Thoracic aorta (tissue), 2 donors: ENCODE measurements at regions not wholly inside any gene's neighbourhood (a gene's known extent, or its start where the extent isn't known, plus 50 kb on each side); places are given as distances from the start of the nearest gene placed in this dataset.
A peak's percentile ranks its signal among the peaks of the same experiment; 100 is the strongest.

Source experiments
- ATAC-seq: fragments of 150-250 bp; one replicate; pipeline ENCODE4 v1.8.0; 2017; ENCODE audit warnings: low read depth; ENCODE audit not compliant: insufficient number of reproducible peaks, low FRiP score
- DNase-seq: peaks from one replicate; pipeline ENCODE4 v3.0.0-alpha.2; 2020; ENCODE audit warnings: low spot score
- H3K27ac ChIP-seq, 2 donors: fragments of 200-600 bp; sonication (generic); 1 replicate in 1 of 2; 2 replicates in 1 of 2; pipeline ENCODE4 v1.5.1; 2016; ENCODE audit warnings: mild to moderate bottlenecking in 2 of 2, moderate library complexity in 2 of 2
- H3K27me3 ChIP-seq: fragments of 200-600 bp; sonication (generic); replicated peaks from 2 replicates; pipeline ENCODE4 v1.6.0; 2016; ENCODE audit warnings: mild to moderate bottlenecking; ENCODE audit not compliant: insufficient read depth
- H3K36me3 ChIP-seq: fragments of 200-600 bp; sonication (generic); one replicate; pipeline ENCODE4 v1.5.1; 2016
- H3K4me1 ChIP-seq, 2 donors: fragments of 200-600 bp; sonication (generic); 1 replicate in 1 of 2; 2 replicates in 1 of 2; pipeline versions ENCODE4 v1.5.1 to v1.6.0; 2016; ENCODE audit warnings: low read depth in 2 of 2, mild to moderate bottlenecking in 1 of 2; ENCODE audit not compliant: control insufficient read depth in 1 of 2
- H3K4me3 ChIP-seq: fragments of 200-600 bp; sonication (generic); 2 replicates; pipeline ENCODE4 v1.5.1; 2016; ENCODE audit warnings: mild to moderate bottlenecking
- H3K9me3 ChIP-seq: fragments of 200-600 bp; sonication (generic); 2 replicates; pipeline ENCODE4 v1.5.1; 2016
- TF ChIP-seq, protein P1 (sequence below): fragments of 200-600 bp; sonication (generic); IDR thresholded peaks from one replicate; pipeline ENCODE4 v1.5.1; 2019; ENCODE audit warnings: antibody characterized with exemption

DNA sequence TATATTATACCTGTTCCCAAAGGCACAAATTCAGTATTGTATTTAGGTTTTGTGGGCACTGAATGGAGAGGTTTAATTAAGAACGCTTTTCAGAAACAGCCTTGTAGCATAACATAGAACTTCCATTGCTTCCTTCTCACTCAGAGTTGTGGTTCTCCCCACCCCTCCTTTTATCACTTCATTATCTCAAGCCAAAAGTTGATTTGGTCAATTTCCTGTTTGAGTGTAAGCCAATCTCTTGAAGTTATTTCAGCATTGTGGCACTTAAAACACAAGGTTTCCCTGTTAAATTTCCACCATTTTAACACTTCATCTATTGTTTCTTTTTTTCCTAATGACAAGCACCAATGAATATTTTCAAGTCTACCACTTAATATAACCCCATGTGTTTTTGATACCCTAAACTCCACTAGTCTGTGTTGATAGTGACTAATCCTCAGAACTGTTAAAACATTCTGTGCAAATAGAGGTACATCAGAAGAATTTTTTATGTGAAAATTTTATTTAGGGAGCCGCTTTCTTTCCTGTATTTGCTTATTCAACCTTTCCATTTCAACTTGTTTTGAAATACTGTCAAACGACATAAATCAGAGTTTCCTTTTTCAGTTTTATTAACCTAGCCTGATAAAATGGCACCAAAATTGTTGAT is 340.1 kb downstream of the BCAT1 start:
- peak overlapping the region in 1 of 2 donors; percentile 56 for H3K27ac ChIP-seq
- H3K27me3 ChIP-seq = no peaks in the 10 kb centered on the region
- peaks cover 13 to 19% of the 10 kb centered on the region in 2 donors for H3K4me1 ChIP-seq
- TF ChIP-seq, protein P1, sequence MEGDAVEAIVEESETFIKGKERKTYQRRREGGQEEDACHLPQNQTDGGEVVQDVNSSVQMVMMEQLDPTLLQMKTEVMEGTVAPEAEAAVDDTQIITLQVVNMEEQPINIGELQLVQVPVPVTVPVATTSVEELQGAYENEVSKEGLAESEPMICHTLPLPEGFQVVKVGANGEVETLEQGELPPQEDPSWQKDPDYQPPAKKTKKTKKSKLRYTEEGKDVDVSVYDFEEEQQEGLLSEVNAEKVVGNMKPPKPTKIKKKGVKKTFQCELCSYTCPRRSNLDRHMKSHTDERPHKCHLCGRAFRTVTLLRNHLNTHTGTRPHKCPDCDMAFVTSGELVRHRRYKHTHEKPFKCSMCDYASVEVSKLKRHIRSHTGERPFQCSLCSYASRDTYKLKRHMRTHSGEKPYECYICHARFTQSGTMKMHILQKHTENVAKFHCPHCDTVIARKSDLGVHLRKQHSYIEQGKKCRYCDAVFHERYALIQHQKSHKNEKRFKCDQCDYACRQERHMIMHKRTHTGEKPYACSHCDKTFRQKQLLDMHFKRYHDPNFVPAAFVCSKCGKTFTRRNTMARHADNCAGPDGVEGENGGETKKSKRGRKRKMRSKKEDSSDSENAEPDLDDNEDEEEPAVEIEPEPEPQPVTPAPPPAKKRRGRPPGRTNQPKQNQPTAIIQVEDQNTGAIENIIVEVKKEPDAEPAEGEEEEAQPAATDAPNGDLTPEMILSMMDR = no peak
- ATAC-seq = no peak
- no peak for DNase-seq
- H3K36me3 ChIP-seq = no peaks in the 10 kb centered on the region
- H3K9me3 ChIP-seq = no peaks in the 10 kb centered on the region
- H3K4me3 ChIP-seq = no peak overlapping the region

DNA sequence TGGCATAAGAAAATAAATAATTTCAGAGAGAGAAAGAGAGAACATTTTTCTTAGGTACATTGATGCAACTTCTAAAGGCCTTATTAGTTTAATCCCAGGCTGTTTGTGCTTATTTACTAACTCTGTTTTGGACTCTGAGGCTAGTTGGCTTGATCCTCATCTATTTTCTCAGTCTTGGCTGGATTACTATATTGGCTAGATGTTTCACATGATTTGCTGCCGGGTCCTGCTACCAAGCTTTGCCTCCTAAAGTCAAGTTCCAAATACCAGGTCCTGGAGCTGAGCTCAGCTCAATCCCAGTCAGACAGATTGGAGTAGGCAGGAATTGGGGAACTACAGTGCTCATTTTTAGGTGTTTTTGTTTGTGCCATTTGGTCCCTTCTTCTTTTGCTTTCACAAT is 340.8 kb downstream of the BCAT1 start:
- Histone ChIP-seq H3K4me1 (peaks cover 17 to 24% of the 10 kb centered on the region in 2 donors), H3K27me3 (no peaks in the 10 kb centered on the region), H3K9me3 (no peaks in the 10 kb centered on the region), H3K27ac (peak overlapping the region in 1 of 2 donors; percentile 56), H3K4me3 (no peak overlapping the region), H3K36me3 (no peaks in the 10 kb centered on the region)
- no peak for DNase-seq
- TF ChIP-seq, protein P1 = no peak
- no peak for ATAC-seq

DNA sequence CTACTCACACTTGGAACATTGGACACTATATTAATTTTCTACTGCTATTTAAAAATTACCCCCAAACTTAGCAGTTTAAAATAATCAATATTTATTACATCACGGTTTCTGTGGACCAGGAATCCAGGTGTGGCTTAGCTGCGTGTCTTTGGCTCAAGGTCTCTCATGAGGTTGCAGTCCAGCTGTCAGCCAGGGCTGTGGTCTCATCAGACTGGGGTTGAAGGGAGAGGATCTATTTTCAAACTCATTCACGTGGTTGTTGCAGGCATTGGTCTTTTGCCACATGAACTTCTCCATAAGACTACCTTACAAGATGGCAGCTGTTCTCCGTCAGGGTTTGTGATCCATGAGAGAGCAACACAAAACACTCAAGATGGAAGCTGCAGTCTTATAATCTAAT is 343.0 kb downstream of the BCAT1 start:
- ATAC-seq (no peak), DNase-seq (no peak)
- peaks cover 19 to 30% of the 10 kb centered on the region in 2 donors for H3K4me1 ChIP-seq
- H3K4me3 ChIP-seq = no peak overlapping the region
- no peaks in the 10 kb centered on the region for H3K9me3 ChIP-seq
- TF ChIP-seq, protein P1 = no peak
- H3K36me3 ChIP-seq = no peaks in the 10 kb centered on the region
- no peak overlapping the region for H3K27ac ChIP-seq
- H3K27me3 ChIP-seq = no peaks in the 10 kb centered on the region

DNA sequence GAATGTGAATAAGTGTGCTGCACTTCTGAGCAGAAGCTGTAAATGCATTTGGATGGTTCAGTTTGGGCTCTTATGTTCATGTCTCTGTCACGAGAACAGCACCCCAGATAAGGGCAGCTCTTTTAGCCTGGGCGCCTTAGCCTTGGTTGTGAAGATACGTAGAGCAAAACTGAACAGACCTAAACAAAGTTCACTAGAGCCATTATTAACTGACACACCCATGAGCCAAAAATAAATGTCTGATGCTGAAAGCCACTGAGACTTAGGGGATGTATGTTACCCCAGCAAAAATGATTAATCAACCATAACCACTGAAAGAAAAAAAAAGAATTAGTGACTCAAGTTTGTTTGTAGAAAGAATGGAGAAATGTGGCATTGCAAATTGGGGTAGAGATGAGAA is 343.4 kb downstream of the BCAT1 start:
- H3K27ac ChIP-seq = no peak overlapping the region
- H3K27me3 ChIP-seq = no peaks in the 10 kb centered on the region
- no peak overlapping the region for H3K4me3 ChIP-seq
- TF ChIP-seq, protein P1 = no peak
- ATAC-seq (no peak), DNase-seq (no peak)
- H3K36me3 ChIP-seq = no peaks in the 10 kb centered on the region
- H3K9me3 ChIP-seq = no peaks in the 10 kb centered on the region
- peaks cover 24 to 33% of the 10 kb centered on the region in 2 donors for H3K4me1 ChIP-seq

DNA sequence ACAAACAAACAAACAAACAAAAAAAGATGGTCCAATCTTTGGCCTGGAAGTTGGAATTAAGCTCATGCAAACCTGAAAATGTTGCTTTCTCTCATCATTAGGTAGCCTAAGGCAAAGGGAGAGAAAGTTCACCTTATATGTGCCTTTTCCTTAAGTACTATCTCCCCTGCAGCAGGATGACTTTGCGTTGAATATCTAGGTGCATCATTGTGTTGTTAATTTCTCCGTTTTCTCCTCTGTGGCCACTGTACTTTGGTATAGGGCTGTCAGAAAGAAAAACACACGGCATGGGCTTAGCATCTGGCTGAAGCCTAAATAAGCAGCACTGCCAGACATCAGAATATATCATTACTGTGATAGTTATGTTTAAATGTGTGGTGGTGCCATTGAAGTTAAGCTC is 345.5 kb downstream of the BCAT1 start:
- TF ChIP-seq, protein P1 = no peak
- no peak overlapping the region for H3K4me3 ChIP-seq
- ATAC-seq = no peak
- no peaks in the 10 kb centered on the region for H3K9me3 ChIP-seq
- no peaks in the 10 kb centered on the region for H3K36me3 ChIP-seq
- no peaks in the 10 kb centered on the region for H3K27me3 ChIP-seq
- no peak for DNase-seq
- H3K4me1 ChIP-seq = peaks cover 16 to 31% of the 10 kb centered on the region in 2 donors
- H3K27ac ChIP-seq = peak overlapping the region in 1 of 2 donors; percentile 17
